ENCODE measurements at regions not wholly inside any gene's neighbourhood (a gene's known extent, or its start where the extent isn't known, plus 50 kb on each side); places are given as distances from the start of the nearest gene placed in this dataset.

GRCh38 chr2:60092781-60093180 is 460.7 kb downstream of the BCL11A start:
- DNase-seq = no peak

- DNase-seq = no peak
Measured at GRCh38 chr2:60091894-60092293, 461.6 kb downstream of the BCL11A start.

GRCh38 chr2:60091266-60091665 is 462.2 kb downstream of the BCL11A start:
- no peak for DNase-seq

GRCh38 chr2:60079562-60079961 is 473.9 kb downstream of the BCL11A start:
- no peak for DNase-seq

GRCh38 chr2:60075048-60075447 is 478.4 kb downstream of the BCL11A start:
- no peak for DNase-seq

GRCh38 chr2:60073201-60073600 is 480.3 kb downstream of the BCL11A start:
- no peak for DNase-seq

- DNase-seq = no peak
Measured at GRCh38 chr2:60072609-60073008, 480.8 kb downstream of the BCL11A start.

GRCh38 chr2:60071490-60071831 is 482.0 kb downstream of the BCL11A start:
- no peak for DNase-seq

- DNase-seq = no peak
Measured at GRCh38 chr2:60070736-60071489, 482.5 kb downstream of the BCL11A start.

GRCh38 chr2:60070196-60070595 is 483.3 kb downstream of the BCL11A start:
- DNase-seq = no peak

GRCh38 chr2:60068755-60069154 is 484.7 kb downstream of the BCL11A start:
- no peak for DNase-seq

GRCh38 chr2:60067006-60067405 is 486.4 kb downstream of the BCL11A start:
- DNase-seq = no peak

- no peak for DNase-seq
Measured at GRCh38 chr2:60066096-60066839, 487.2 kb downstream of the BCL11A start.

- no peak for DNase-seq
Measured at GRCh38 chr2:60064687-60065389, 488.6 kb downstream of the BCL11A start.

GRCh38 chr2:60058781-60059180 is 494.7 kb downstream of the BCL11A start:
- DNase-seq = no peak

- no peak for DNase-seq
Measured at GRCh38 chr2:60054571-60055340, 498.7 kb downstream of the BCL11A start.

- DNase-seq = no peak
Measured at GRCh38 chr2:60053791-60054190, 499.7 kb downstream of the BCL11A start.

- no peak for DNase-seq
Measured at GRCh38 chr2:60052601-60053000, 500.9 kb downstream of the BCL11A start.

- no peak for DNase-seq
Measured at GRCh38 chr2:60051991-60052390, 501.5 kb downstream of the BCL11A start.

- DNase-seq = no peak
Measured at GRCh38 chr2:60047944-60048525, 505.4 kb downstream of the BCL11A start.

- DNase-seq = no peak
Measured at GRCh38 chr2:60047347-60047746, 506.1 kb downstream of the BCL11A start.

- no peak for DNase-seq
Measured at GRCh38 chr2:60046529-60046928, 506.9 kb downstream of the BCL11A start.

- DNase-seq = no peak
Measured at GRCh38 chr2:60045456-60045855, 508.0 kb downstream of the BCL11A start.

Data from hematopoietic multipotent progenitor cell treated with erythropoietin and hydrocortisone succinate and interleukin-3 and kit ligand, for 8 days (in vitro differentiated cells).